K562 (cell line): ENCODE measurements at regions not wholly inside any gene's neighbourhood (a gene's known extent, or its start where the extent isn't known, plus 50 kb on each side); places are given as distances from the start of the nearest gene placed in this dataset.

Source experiments
- ARID3A ChIP-seq: IDR thresholded peaks from 2 replicates; pipeline ENCODE4 v1.6.1; 2012; ENCODE audit warnings: low read depth, low read length, improper control_type of control experiment, borderline replicate concordance
- GTF3C2 ChIP-seq: IDR thresholded peaks from 3 replicates; pipeline ENCODE4 v1.6.1; 2011; ENCODE audit warnings: borderline replicate concordance, mild to moderate bottlenecking, moderate library complexity; ENCODE audit not compliant: insufficient read length; ENCODE audit errors: extremely low read depth
- NFIC ChIP-seq: fragments of 450-650 bp; IDR thresholded peaks from 2 replicates; pipeline ENCODE4 v1.6.1; 2017; ENCODE audit warnings: mild to moderate bottlenecking, inconsistent platforms
- ZNF398 ChIP-seq: fragments of 250-450 bp; sonication (Bioruptor Pico); IDR thresholded peaks from 2 replicates; pipeline ENCODE4 v1.8.0; 2021; ENCODE audit warnings: moderate library complexity, mild to moderate bottlenecking, inconsistent platforms

DNA sequence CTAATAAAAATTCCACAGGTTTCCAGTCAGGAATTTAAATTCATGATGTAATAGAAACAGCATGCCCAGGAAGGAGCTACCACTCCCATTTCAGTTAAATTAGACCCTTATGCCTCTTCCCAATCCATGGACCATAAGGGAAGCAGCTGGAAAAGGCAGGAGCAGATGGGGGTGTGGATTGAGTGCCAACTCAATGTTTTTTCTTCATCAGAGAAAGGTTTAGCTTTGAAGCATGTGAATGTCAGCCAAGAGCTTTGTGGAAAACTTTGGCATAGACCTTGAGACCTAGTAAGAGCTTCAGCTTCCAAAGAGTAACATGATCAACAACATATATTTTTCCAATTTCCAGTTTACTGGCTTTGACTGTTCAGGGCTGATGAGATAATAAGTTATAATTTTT lies 2139.9 kb downstream of the PCDH9 start (continued):
- TF ChIP-seq ZNF398 (CRISPR knock-in tag), result no peak
- TF ChIP-seq NFIC, result no peak
- no peak for TF ChIP-seq GTF3C2
- no peak for TF ChIP-seq ARID3A
